Transverse colon (tissue), 3 donors: ENCODE measurements at regions not wholly inside any gene's neighbourhood (a gene's known extent, or its start where the extent isn't known, plus 50 kb on each side); places are given as distances from the start of the nearest gene placed in this dataset.

ENCODE experiments used
- CTCF ChIP-seq, 5 experiments: fragments of 200-600 bp in 3 of 5; fragments of 450-650 bp in 2 of 5; sonication (generic) in 3 of 5; IDR thresholded peaks; 1 replicate in 2 of 5; 2 replicates in 3 of 5; pipeline ENCODE4 v1.5.1; 2016 to 2017; ENCODE audit warnings: antibody characterized with exemption in 5 of 5, inconsistent platforms in 3 of 5, mild to moderate bottlenecking in 2 of 5, moderate library complexity in 1 of 5
- POLR2A ChIP-seq: fragments of 450-650 bp; IDR thresholded peaks from one replicate; pipeline ENCODE4 v1.6.1; 2016; ENCODE audit warnings: antibody characterized with exemption, mild to moderate bottlenecking, moderate library complexity

- TF ChIP-seq CTCF (IDR thresholded peaks at IDR 0.05) (no peak), POLR2A (no peak)
Measured at GRCh38 chr12:124683152-124684124, 116.0 kb upstream of the NCOR2 start.
